Endothelial cell (in vitro differentiated cells): ENCODE measurements at regions not wholly inside any gene's neighbourhood (a gene's known extent, or its start where the extent isn't known, plus 50 kb on each side); places are given as distances from the start of the nearest gene placed in this dataset.

Experiments
- DNase-seq: peaks from one replicate; pipeline ENCODE4 v3.0.0; 2021; ENCODE audit warnings: low spot score
- H3K27ac Mint-ChIP-seq: one replicate; pipeline ENCODE4 v1.8.0; 2021; ENCODE audit warnings: mixed read lengths, inconsistent platforms; ENCODE audit not compliant: unreplicated experiment
- H3K27me3 Mint-ChIP-seq: one replicate; pipeline ENCODE4 v1.8.0; 2021; ENCODE audit warnings: mild to moderate bottlenecking, moderate library complexity, mixed read lengths, inconsistent platforms; ENCODE audit not compliant: unreplicated experiment
- H3K36me3 Mint-ChIP-seq: one replicate; pipeline ENCODE4 v1.8.0; 2021; ENCODE audit warnings: mild to moderate bottlenecking, low read depth, mixed read lengths, inconsistent platforms; ENCODE audit not compliant: unreplicated experiment
- H3K4me1 Mint-ChIP-seq: one replicate; pipeline ENCODE4 v1.8.0; 2021; ENCODE audit warnings: mild to moderate bottlenecking, mixed read lengths, inconsistent platforms; ENCODE audit not compliant: unreplicated experiment
- H3K4me3 Mint-ChIP-seq: one replicate; pipeline ENCODE4 v1.8.0; 2021; ENCODE audit warnings: mild to moderate bottlenecking, mixed read lengths, inconsistent platforms; ENCODE audit not compliant: unreplicated experiment
- H3K9me3 Mint-ChIP-seq: one replicate; pipeline ENCODE4 v1.8.0; 2021; ENCODE audit warnings: mixed read lengths, inconsistent platforms; ENCODE audit not compliant: unreplicated experiment
- CTCF ChIP-seq: fragments of 200-600 bp; sonication (generic); IDR thresholded peaks from one replicate; pipeline ENCODE4 v1.5.0; 2021; ENCODE audit warnings: antibody characterized with exemption; ENCODE audit not compliant: unreplicated experiment

GRCh38 chr11:112523477-112523876, 262.8 kb upstream of the PLET1 start:
- TF ChIP-seq CTCF, result no peak
- no peak for DNase-seq
- peaks cover 5% of the 10 kb centered on the region for H3K27me3 Mint-ChIP-seq
- no peaks in the 10 kb centered on the region for H3K36me3 Mint-ChIP-seq
- no peaks in the 10 kb centered on the region for H3K9me3 Mint-ChIP-seq
- H3K27ac Mint-ChIP-seq, result peak overlapping the region; percentile 18
- H3K4me1 Mint-ChIP-seq, result peaks cover 20% of the 10 kb centered on the region
- H3K4me3 Mint-ChIP-seq, result no peak overlapping the region

GRCh38 chr11:112523951-112524350, 263.3 kb upstream of the PLET1 start:
- Mint-ChIP-seq H3K27me3 (peaks cover 5% of the 10 kb centered on the region), H3K9me3 (no peaks in the 10 kb centered on the region), H3K4me3 (no peak overlapping the region), H3K27ac (no peak overlapping the region), H3K4me1 (peaks cover 25% of the 10 kb centered on the region), H3K36me3 (no peaks in the 10 kb centered on the region)
- no peak for TF ChIP-seq CTCF
- no peak for DNase-seq

GRCh38 chr11:112524798-112525197, 264.1 kb upstream of the PLET1 start:
- no peak for DNase-seq
- H3K36me3 Mint-ChIP-seq, result no peaks in the 10 kb centered on the region
- no peak overlapping the region for H3K4me3 Mint-ChIP-seq
- H3K4me1 Mint-ChIP-seq, result peaks cover 26% of the 10 kb centered on the region
- peaks cover 5% of the 10 kb centered on the region for H3K27me3 Mint-ChIP-seq
- no peak overlapping the region for H3K27ac Mint-ChIP-seq
- no peaks in the 10 kb centered on the region for H3K9me3 Mint-ChIP-seq
- TF ChIP-seq CTCF, result no peak

GRCh38 chr11:112525270-112525669, 264.6 kb upstream of the PLET1 start:
- no peaks in the 10 kb centered on the region for H3K36me3 Mint-ChIP-seq
- peaks cover 5% of the 10 kb centered on the region for H3K27me3 Mint-ChIP-seq
- no peaks in the 10 kb centered on the region for H3K9me3 Mint-ChIP-seq
- peaks cover 26% of the 10 kb centered on the region for H3K4me1 Mint-ChIP-seq
- H3K27ac Mint-ChIP-seq, result no peak overlapping the region
- no peak overlapping the region for H3K4me3 Mint-ChIP-seq
- DNase-seq, result no peak
- TF ChIP-seq CTCF, result no peak

GRCh38 chr11:112525844-112526590, 265.4 kb upstream of the PLET1 start:
- no peak for DNase-seq
- Mint-ChIP-seq H3K27ac (no peak overlapping the region), H3K9me3 (no peaks in the 10 kb centered on the region)

More at GRCh38 chr11:112525844-112526590, 265.4 kb upstream of the PLET1 start:
- Mint-ChIP-seq H3K27me3 (peaks cover 5% of the 10 kb centered on the region), H3K4me1 (peaks cover 26% of the 10 kb centered on the region), H3K36me3 (no peaks in the 10 kb centered on the region), H3K4me3 (no peak overlapping the region)
- no peak for TF ChIP-seq CTCF
